WTC11 (cell line): ENCODE measurements at regions not wholly inside any gene's neighbourhood (a gene's known extent, or its start where the extent isn't known, plus 50 kb on each side); places are given as distances from the start of the nearest gene placed in this dataset.

ENCODE experiments used
- ATAC-seq: fragments of 200-7000 bp; cut with Tn5 transposase; 2 replicates; pipeline ENCODE4 v1.10.0; 2021; ENCODE audit warnings: mild to moderate bottlenecking, moderate library complexity
- CTCF ChIA-PET: fragments of 300-600 bp; sonication (Branson Sonifier 250); formaldehyde crosslinking; loops from one replicate; lab custom pipeline; 2021; ENCODE audit warnings: antibody characterized with exemption; lab: Charles Lee
- POLR2A ChIA-PET: fragments of 350-600 bp; sonication (Branson Sonifier 250); formaldehyde crosslinking; loops from one replicate; lab custom pipeline; 2021; ENCODE audit warnings: antibody characterized with exemption; lab: Charles Lee
- DNase-seq: peaks from one replicate; pipeline ENCODE4 v3.0.0; 2021; ENCODE audit warnings: low spot score
- H3K27ac Mint-ChIP-seq: 2 replicates; pipeline ENCODE4 v1.8.0; 2021; ENCODE audit warnings: mixed read lengths
- H3K27me3 Mint-ChIP-seq: 2 replicates; pipeline ENCODE4 v1.8.0; 2021; ENCODE audit warnings: low read depth, mild to moderate bottlenecking, moderate library complexity, mixed read lengths
- H3K36me3 Mint-ChIP-seq: 2 replicates; pipeline ENCODE4 v1.8.0; 2021; ENCODE audit warnings: mixed read lengths
- H3K4me1 Mint-ChIP-seq: 2 replicates; pipeline ENCODE4 v1.8.0; 2022; ENCODE audit warnings: mixed read lengths
- H3K4me3 Mint-ChIP-seq: 2 replicates; pipeline ENCODE4 v1.8.0; 2021; ENCODE audit warnings: mild to moderate bottlenecking, moderate library complexity, mixed read lengths
- H3K9me3 Mint-ChIP-seq: 2 replicates; pipeline ENCODE4 v1.8.0; 2021; ENCODE audit warnings: mixed read lengths
- ATF1 ChIP-seq: sonication (generic); formaldehyde crosslinking; IDR thresholded peaks from 2 replicates; pipeline ENCODE4 v1.8.1; 2023; ENCODE audit warnings: mild to moderate bottlenecking, moderate library complexity, missing genetic modification reagents
- CBFB ChIP-seq: sonication (generic); formaldehyde crosslinking; IDR thresholded peaks from 2 replicates; pipeline ENCODE4 v1.8.1; 2022; ENCODE audit warnings: mild to moderate bottlenecking, low read depth, missing genetic modification reagents
- CREB1 ChIP-seq: sonication (generic); formaldehyde crosslinking; IDR thresholded peaks from 2 replicates; pipeline ENCODE4 v1.8.0; 2023; ENCODE audit warnings: mild to moderate bottlenecking, missing genetic modification reagents
- ESRRA ChIP-seq: sonication (generic); formaldehyde crosslinking; IDR thresholded peaks from 2 replicates; pipeline ENCODE4 v1.8.1; 2022; ENCODE audit warnings: mild to moderate bottlenecking, missing genetic modification reagents, borderline replicate concordance
- FOXJ3 ChIP-seq: sonication (generic); formaldehyde crosslinking; IDR thresholded peaks from 2 replicates; pipeline ENCODE4 v1.9.0; 2021; ENCODE audit warnings: missing genetic modification reagents, mild to moderate bottlenecking, borderline replicate concordance
- GABPB1 ChIP-seq: sonication (generic); formaldehyde crosslinking; IDR thresholded peaks from 2 replicates; pipeline ENCODE4 v1.8.1; 2023; ENCODE audit warnings: mild to moderate bottlenecking, missing genetic modification reagents
- GRHL2 ChIP-seq: fragments of 250-450 bp; sonication (Bioruptor Pico); IDR thresholded peaks from 2 replicates; pipeline ENCODE4 v1.8.0; 2022; ENCODE audit warnings: mild to moderate bottlenecking, moderate library complexity; ENCODE audit not compliant: insufficient replicate concordance, severe bottlenecking
- GTF2I ChIP-seq: fragments of 250-450 bp; sonication (Bioruptor Pico); conservative IDR thresholded peaks from 2 replicates; pipeline ENCODE4 v1.4.0; 2021; ENCODE audit warnings: mild to moderate bottlenecking
- HMGA2 ChIP-seq: fragments of 250-450 bp; sonication (Bioruptor Pico); IDR thresholded peaks from 2 replicates; pipeline ENCODE4 v1.4.0; 2021; ENCODE audit warnings: mild to moderate bottlenecking, moderate library complexity
- HMGXB4 ChIP-seq: sonication (generic); formaldehyde crosslinking; IDR thresholded peaks from 2 replicates; pipeline ENCODE4 v1.8.1; 2023; ENCODE audit warnings: mild to moderate bottlenecking, moderate library complexity, missing genetic modification reagents
- IRF1 ChIP-seq: sonication (generic); formaldehyde crosslinking; IDR thresholded peaks from 2 replicates; pipeline ENCODE4 v1.8.0; 2023; ENCODE audit warnings: missing genetic modification reagents
- KAT7 ChIP-seq: sonication (generic); formaldehyde crosslinking; IDR thresholded peaks from 2 replicates; pipeline ENCODE4 v1.8.1; 2023; ENCODE audit warnings: missing genetic modification reagents, mild to moderate bottlenecking, borderline replicate concordance
- MXD4 ChIP-seq: fragments of 250-450 bp; sonication (Bioruptor Pico); IDR thresholded peaks from 2 replicates; pipeline ENCODE4 v1.8.0; 2021; ENCODE audit warnings: mild to moderate bottlenecking, moderate library complexity, borderline replicate concordance
- MYBL2 ChIP-seq: sonication (generic); formaldehyde crosslinking; IDR thresholded peaks from 2 replicates; pipeline ENCODE4 v1.8.1; 2023; ENCODE audit warnings: mild to moderate bottlenecking, moderate library complexity, missing genetic modification reagents
- NR1H2 ChIP-seq: sonication (generic); formaldehyde crosslinking; IDR thresholded peaks from 2 replicates; pipeline ENCODE4 v1.9.0; 2021; ENCODE audit warnings: mild to moderate bottlenecking, moderate library complexity, missing genetic modification reagents
- OVOL2 ChIP-seq: fragments of 250-450 bp; sonication (Bioruptor Pico); IDR thresholded peaks from 2 replicates; pipeline ENCODE4 v1.9.0; 2021; ENCODE audit warnings: mild to moderate bottlenecking, borderline replicate concordance
- RORB ChIP-seq: fragments of 250-450 bp; sonication (Bioruptor Pico); IDR thresholded peaks from 2 replicates; pipeline ENCODE4 v1.9.0; 2021; ENCODE audit warnings: mild to moderate bottlenecking
- TEAD4 ChIP-seq: sonication (generic); formaldehyde crosslinking; IDR thresholded peaks from 2 replicates; pipeline ENCODE4 v1.8.0; 2022; ENCODE audit warnings: mild to moderate bottlenecking, missing genetic modification reagents
- USF2 ChIP-seq: sonication (generic); formaldehyde crosslinking; IDR thresholded peaks from 2 replicates; pipeline ENCODE4 v1.8.1; 2023; ENCODE audit warnings: mild to moderate bottlenecking, missing genetic modification reagents, moderate library complexity
- ZBTB21 ChIP-seq: sonication (generic); formaldehyde crosslinking; IDR thresholded peaks from 2 replicates; pipeline ENCODE4 v1.8.1; 2023; ENCODE audit warnings: mild to moderate bottlenecking, missing genetic modification reagents, borderline replicate concordance
- ZMAT4 ChIP-seq: fragments of 250-450 bp; sonication (Bioruptor Pico); IDR thresholded peaks from 2 replicates; pipeline ENCODE4 v1.9.0; 2021; ENCODE audit warnings: mild to moderate bottlenecking
- ZNF121 ChIP-seq: sonication (generic); formaldehyde crosslinking; IDR thresholded peaks from 2 replicates; pipeline ENCODE4 v1.8.0; 2023; ENCODE audit warnings: missing genetic modification reagents
- ZNF317 ChIP-seq: sonication (generic); formaldehyde crosslinking; IDR thresholded peaks from 2 replicates; pipeline ENCODE4 v1.8.1; 2023; ENCODE audit warnings: low read depth, mild to moderate bottlenecking, moderate library complexity, missing genetic modification reagents, borderline replicate concordance
- ZNF423 ChIP-seq: fragments of 250-450 bp; sonication (Bioruptor Pico); IDR thresholded peaks from 2 replicates; pipeline ENCODE4 v2.1.2; 2022; ENCODE audit warnings: mild to moderate bottlenecking, moderate library complexity
- ZNF512 ChIP-seq: sonication (generic); formaldehyde crosslinking; IDR thresholded peaks from 2 replicates; pipeline ENCODE4 v1.8.1; 2022; ENCODE audit warnings: missing genetic modification reagents, borderline replicate concordance
- ZSCAN18 ChIP-seq: fragments of 250-450 bp; sonication (Bioruptor Pico); IDR thresholded peaks from 2 replicates; pipeline ENCODE4 v2.1.2; 2022; ENCODE audit warnings: mild to moderate bottlenecking, moderate library complexity
- TF ChIP-seq, protein P1 (sequence below): fragments of 250-450 bp; sonication (Bioruptor Pico); IDR thresholded peaks from 2 replicates; pipeline ENCODE4 v1.9.0; 2021; ENCODE audit warnings: moderate library complexity, mild to moderate bottlenecking, inconsistent platforms, borderline replicate concordance

DNA sequence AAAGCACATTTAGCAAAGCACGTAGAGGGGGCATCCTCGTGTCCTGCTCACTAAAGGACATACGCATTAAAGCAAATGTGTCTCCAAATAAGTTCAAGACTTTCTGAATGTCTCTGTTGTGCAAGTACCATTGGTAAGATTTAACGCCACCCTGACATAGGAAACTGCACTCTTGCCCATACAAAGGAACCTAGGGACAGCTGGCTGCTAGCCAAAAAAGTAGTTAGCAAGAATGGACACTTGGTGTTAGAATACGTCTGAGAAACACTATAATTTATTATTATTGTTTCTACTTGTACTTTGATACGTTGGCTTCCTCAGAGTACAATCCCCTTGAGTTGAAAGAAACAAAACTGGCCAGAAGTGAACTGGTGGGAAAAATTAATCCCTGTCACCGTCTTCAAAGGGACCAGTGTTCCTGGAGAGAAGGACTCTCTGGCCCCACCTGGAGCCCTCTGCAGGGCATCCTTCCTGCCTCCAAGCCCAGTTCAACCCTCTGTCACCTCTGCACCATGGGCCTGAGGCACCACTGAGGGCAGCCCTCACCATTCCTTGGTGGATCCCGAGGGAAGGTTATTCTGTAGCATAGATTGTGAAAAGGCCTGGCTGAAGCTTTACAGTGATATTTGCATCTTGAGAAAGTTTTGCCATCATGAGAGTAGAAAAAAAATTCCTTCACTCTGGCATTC is 51.4 kb upstream of the APCDD1 start:
- Mint-ChIP-seq H3K4me1 (peaks cover 53% of the 10 kb centered on the region), H3K9me3 (no peaks in the 10 kb centered on the region), H3K36me3 (no peaks in the 10 kb centered on the region), H3K27me3 (no peaks in the 10 kb centered on the region), H3K4me3 (no peak overlapping the region)
- ATAC-seq (no peak), DNase-seq (no peak)
- POLR2A ChIA-PET: no interaction called here
- CTCF ChIA-PET: no interaction called here
- TF ChIP-seq ZSCAN18 (CRISPR knock-in tag) (no peak), OVOL2 (CRISPR knock-in tag) (no peak), ZNF512 (no peak), GRHL2 (CRISPR knock-in tag) (no peak), ESRRA (no peak), ATF1 (CRISPR knock-in tag) (no peak), GTF2I (CRISPR knock-in tag) (no peak), KAT7 (CRISPR knock-in tag) (no peak), IRF1 (no peak), ZNF423 (CRISPR knock-in tag) (no peak), NR1H2 (CRISPR knock-in tag) (no peak), CBFB (CRISPR knock-in tag) (no peak), HMGA2 (no peak), ZMAT4 (CRISPR knock-in tag) (no peak), HMGXB4 (CRISPR knock-in tag) (no peak), RORB (CRISPR knock-in tag) (no peak), USF2 (CRISPR knock-in tag) (no peak)
- TF ChIP-seq, protein P1, sequence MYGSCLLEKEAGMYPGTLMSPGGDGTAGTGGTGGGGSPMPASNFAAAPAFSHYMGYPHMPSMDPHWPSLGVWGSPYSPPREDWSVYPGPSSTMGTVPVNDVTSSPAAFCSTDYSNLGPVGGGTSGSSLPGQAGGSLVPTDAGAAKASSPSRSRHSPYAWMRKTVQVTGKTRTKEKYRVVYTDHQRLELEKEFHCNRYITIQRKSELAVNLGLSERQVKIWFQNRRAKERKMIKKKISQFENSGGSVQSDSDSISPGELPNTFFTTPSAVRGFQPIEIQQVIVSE (CRISPR knock-in tag): no peak
- TF ChIP-seq, all 79 proteins: peak for 0
- no peak overlapping the region for H3K27ac Mint-ChIP-seq

DNA sequence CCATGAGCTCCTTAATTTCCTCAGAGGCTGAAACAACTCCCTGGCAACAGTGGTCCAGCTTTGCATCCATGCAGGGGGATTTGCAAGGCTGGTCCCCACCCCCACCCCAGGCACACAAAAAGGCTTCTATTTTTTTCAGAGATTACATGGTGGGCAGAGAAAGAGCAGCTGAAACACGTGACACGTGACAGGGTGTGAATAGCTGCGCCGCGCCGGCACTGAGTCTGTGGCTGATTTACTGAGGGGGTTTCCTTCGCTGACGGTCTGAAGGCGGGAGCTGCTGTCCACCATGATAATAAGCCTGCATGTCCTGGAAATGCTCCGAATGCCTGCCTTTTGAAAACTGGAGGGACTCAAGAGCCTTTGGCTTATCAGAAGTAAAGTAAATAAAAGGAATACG is 50.7 kb upstream of the APCDD1 start:
- DNase-seq (no peak), ATAC-seq (no peak)
- H3K27ac Mint-ChIP-seq: no peak overlapping the region
- ChIA-PET CTCF (interaction anchor here (0.6 kb wide), 1 partner anchor 85 kb away, joined by 3 read pairs; no protein-coding TSS in a partner anchor), POLR2A (no interaction called here)
- no peaks in the 10 kb centered on the region for H3K9me3 Mint-ChIP-seq
- H3K4me3 Mint-ChIP-seq: no peak overlapping the region
- H3K4me1 Mint-ChIP-seq: peaks cover 46% of the 10 kb centered on the region
- TF ChIP-seq CREB1 (CRISPR knock-in tag): no peak
- TF ChIP-seq GRHL2 (CRISPR knock-in tag): no peak
- TF ChIP-seq ZNF121 (CRISPR knock-in tag): no peak
- TF ChIP-seq MYBL2 (CRISPR knock-in tag): no peak
- TF ChIP-seq FOXJ3 (CRISPR knock-in tag): no peak
- TF ChIP-seq TEAD4: no peak
- no peak for TF ChIP-seq ZNF317 (CRISPR knock-in tag)
- TF ChIP-seq GABPB1 (CRISPR knock-in tag): no peak
- TF ChIP-seq MXD4 (CRISPR knock-in tag): no peak
- TF ChIP-seq ZMAT4 (CRISPR knock-in tag): no peak
- TF ChIP-seq NR1H2 (CRISPR knock-in tag): no peak
- TF ChIP-seq ZBTB21: no peak
- H3K36me3 Mint-ChIP-seq: no peaks in the 10 kb centered on the region
- H3K27me3 Mint-ChIP-seq: no peaks in the 10 kb centered on the region
